Duodenal mucosa (tissue), 2 donors: ENCODE measurements at regions not wholly inside any gene's neighbourhood (a gene's known extent, or its start where the extent isn't known, plus 50 kb on each side); places are given as distances from the start of the nearest gene placed in this dataset.

Experiments
- H3K27ac ChIP-seq: one replicate; pipeline ENCODE4 v1.7.0; 2013; ENCODE audit warnings: low read depth, low read length
- H3K27me3 ChIP-seq, 2 donors: one replicate each; pipeline ENCODE4 v1.7.0; 2013; ENCODE audit warnings: low read length in 2 of 2, control low read depth in 1 of 2; ENCODE audit not compliant: insufficient read depth in 2 of 2, control insufficient read depth in 1 of 2
- H3K36me3 ChIP-seq, 2 donors: one replicate each; pipeline ENCODE4 v1.7.0; 2013; ENCODE audit warnings: low read length in 2 of 2, control low read depth in 1 of 2; ENCODE audit not compliant: insufficient read depth in 2 of 2, control insufficient read depth in 1 of 2
- H3K4me1 ChIP-seq, 2 donors: one replicate each; pipeline ENCODE4 v1.7.0; 2013; ENCODE audit warnings: low read length in 2 of 2, control low read depth in 1 of 2; ENCODE audit not compliant: insufficient read depth in 2 of 2, control insufficient read depth in 1 of 2
- H3K4me3 ChIP-seq, 2 donors: one replicate each; pipeline ENCODE4 v1.7.0; 2013; ENCODE audit warnings: low read length in 2 of 2, low read depth in 1 of 2
- H3K9ac ChIP-seq, 2 donors: one replicate each; pipeline ENCODE4 v1.7.0; 2013; ENCODE audit warnings: low read length in 2 of 2, low read depth in 1 of 2
- H3K9me3 ChIP-seq, 2 donors: one replicate each; pipeline ENCODE4 v1.7.0; 2013; ENCODE audit warnings: low read length in 2 of 2, control low read depth in 1 of 2; ENCODE audit not compliant: control insufficient read depth in 1 of 2

DNA sequence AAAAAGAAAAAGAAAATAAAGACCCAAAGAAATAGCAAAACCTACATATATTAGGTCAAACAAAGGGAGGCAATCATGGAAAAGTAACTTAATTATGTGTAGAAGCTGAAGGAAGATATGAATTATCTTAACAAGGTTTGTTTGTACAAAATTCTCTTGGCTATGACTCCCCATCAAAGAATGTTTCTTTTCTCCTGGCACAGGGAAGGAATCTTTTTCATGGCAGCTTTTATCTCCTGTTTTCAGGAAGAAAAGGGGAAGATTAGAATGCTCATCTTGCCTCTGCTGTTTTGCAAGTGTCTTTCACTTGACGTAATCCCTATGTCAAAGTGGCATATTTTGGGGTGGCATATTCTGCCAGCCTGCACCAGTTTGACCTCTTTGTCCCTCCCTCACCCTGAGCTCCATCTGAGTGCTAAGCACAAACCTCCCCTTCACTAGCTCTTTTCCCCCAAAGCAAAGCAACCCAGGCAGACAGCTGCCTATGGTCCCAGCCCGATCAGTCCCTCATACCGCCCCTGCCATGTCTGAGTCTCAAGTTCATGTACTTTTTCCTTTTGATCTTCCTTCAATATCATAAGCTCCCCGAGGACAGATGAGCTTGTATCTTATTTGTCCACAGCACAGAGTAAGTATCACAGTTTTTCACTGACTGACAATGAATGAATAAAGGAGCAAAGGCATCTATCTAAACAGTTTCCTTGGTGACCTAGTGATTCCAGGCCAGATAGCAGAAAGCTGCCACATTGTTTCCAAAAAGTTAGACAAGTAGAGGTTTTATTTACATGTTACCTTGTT lies 242.8 kb upstream of the ANKRD55 start:
- peaks cover 6% of the 10 kb centered on the region in 2 donors for H3K4me1 ChIP-seq
- H3K27me3 ChIP-seq: no peaks in the 10 kb centered on the region
- no peaks in the 10 kb centered on the region for H3K9me3 ChIP-seq
- no peak overlapping the region for H3K27ac ChIP-seq
- H3K36me3 ChIP-seq: no peaks in the 10 kb centered on the region
- no peak overlapping the region for H3K4me3 ChIP-seq
- H3K9ac ChIP-seq: no peak overlapping the region

DNA sequence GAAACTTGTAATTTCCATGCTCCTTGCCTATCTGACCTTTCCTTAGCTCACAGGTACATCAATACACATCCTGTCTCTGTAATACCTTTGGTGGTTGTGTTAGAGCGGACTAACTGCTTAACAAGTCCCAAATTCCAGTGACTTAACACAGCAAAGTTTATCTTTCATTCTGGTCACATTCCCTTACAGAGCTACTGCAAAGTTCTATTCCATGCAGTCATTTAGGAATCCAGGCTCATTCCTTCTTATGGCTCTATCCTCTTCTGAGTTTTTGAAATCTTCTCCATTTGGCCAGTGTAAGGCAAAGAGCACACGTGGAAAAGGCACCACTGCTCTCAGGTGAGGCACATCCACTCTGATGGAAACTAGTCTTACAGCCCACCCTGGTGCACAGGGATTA lies 238.6 kb upstream of the ANKRD55 start:
- H3K27ac ChIP-seq: no peak overlapping the region
- H3K4me3 ChIP-seq: no peak overlapping the region
- H3K9ac ChIP-seq: no peak overlapping the region
- no peaks in the 10 kb centered on the region for H3K27me3 ChIP-seq
- H3K4me1 ChIP-seq: no peaks in the 10 kb centered on the region
- H3K9me3 ChIP-seq: no peaks in the 10 kb centered on the region
- H3K36me3 ChIP-seq: no peaks in the 10 kb centered on the region

GRCh38 chr5:56470007-56470406 lies 236.9 kb upstream of the ANKRD55 start:
- Histone ChIP-seq H3K4me3 (no peak overlapping the region), H3K9ac (no peak overlapping the region), H3K9me3 (no peaks in the 10 kb centered on the region), H3K36me3 (no peaks in the 10 kb centered on the region), H3K27me3 (no peaks in the 10 kb centered on the region), H3K4me1 (peaks cover 0 to 7% of the 10 kb centered on the region in 2 donors), H3K27ac (no peak overlapping the region)

GRCh38 chr5:56468277-56468676 lies 235.1 kb upstream of the ANKRD55 start:
- no peak overlapping the region for H3K4me3 ChIP-seq
- no peak overlapping the region for H3K27ac ChIP-seq
- peaks cover 0 to 9% of the 10 kb centered on the region in 2 donors for H3K4me1 ChIP-seq
- no peak overlapping the region for H3K9ac ChIP-seq
- no peaks in the 10 kb centered on the region for H3K9me3 ChIP-seq
- H3K36me3 ChIP-seq: no peaks in the 10 kb centered on the region
- no peaks in the 10 kb centered on the region for H3K27me3 ChIP-seq

- H3K9ac ChIP-seq: no peak overlapping the region
- no peaks in the 10 kb centered on the region for H3K27me3 ChIP-seq
- H3K4me1 ChIP-seq: peaks cover 0 to 9% of the 10 kb centered on the region in 2 donors
- no peak overlapping the region for H3K27ac ChIP-seq
- H3K4me3 ChIP-seq: no peak overlapping the region
- no peaks in the 10 kb centered on the region for H3K9me3 ChIP-seq
- H3K36me3 ChIP-seq: no peaks in the 10 kb centered on the region
These were observed 234.1 kb upstream of the ANKRD55 start for GRCh38 chr5:56467176-56467717.

GRCh38 chr5:56466136-56466816 lies 233.1 kb upstream of the ANKRD55 start:
- H3K36me3 ChIP-seq: no peaks in the 10 kb centered on the region
- no peaks in the 10 kb centered on the region for H3K27me3 ChIP-seq
- no peak overlapping the region for H3K4me3 ChIP-seq
- no peak overlapping the region for H3K27ac ChIP-seq
- no peaks in the 10 kb centered on the region for H3K9me3 ChIP-seq
- no peak overlapping the region for H3K9ac ChIP-seq
- H3K4me1 ChIP-seq: peaks cover 0 to 9% of the 10 kb centered on the region in 2 donors

DNA sequence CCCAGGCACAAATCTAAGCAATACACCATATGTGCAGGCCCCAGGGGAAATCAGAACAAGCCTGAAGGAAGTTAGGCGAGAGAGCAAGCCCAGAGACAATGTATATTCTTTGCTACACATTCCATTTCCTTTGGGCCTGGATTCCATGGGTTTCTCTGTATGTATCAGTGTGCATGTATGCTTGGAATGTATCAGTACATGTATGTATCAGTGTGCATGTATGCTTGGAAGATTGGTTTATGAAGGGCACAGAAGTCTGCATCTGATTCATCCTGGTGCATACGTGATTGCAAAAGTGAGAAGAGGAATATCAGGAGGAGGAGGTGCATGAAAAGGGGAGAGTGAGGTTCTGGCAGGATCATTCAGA lies 232.6 kb upstream of the ANKRD55 start:
- H3K27me3 ChIP-seq: no peaks in the 10 kb centered on the region
- no peak overlapping the region for H3K27ac ChIP-seq
- no peak overlapping the region for H3K9ac ChIP-seq
- H3K4me1 ChIP-seq: peaks cover 0 to 9% of the 10 kb centered on the region in 2 donors
- H3K9me3 ChIP-seq: no peaks in the 10 kb centered on the region
- H3K36me3 ChIP-seq: no peaks in the 10 kb centered on the region
- no peak overlapping the region for H3K4me3 ChIP-seq

DNA sequence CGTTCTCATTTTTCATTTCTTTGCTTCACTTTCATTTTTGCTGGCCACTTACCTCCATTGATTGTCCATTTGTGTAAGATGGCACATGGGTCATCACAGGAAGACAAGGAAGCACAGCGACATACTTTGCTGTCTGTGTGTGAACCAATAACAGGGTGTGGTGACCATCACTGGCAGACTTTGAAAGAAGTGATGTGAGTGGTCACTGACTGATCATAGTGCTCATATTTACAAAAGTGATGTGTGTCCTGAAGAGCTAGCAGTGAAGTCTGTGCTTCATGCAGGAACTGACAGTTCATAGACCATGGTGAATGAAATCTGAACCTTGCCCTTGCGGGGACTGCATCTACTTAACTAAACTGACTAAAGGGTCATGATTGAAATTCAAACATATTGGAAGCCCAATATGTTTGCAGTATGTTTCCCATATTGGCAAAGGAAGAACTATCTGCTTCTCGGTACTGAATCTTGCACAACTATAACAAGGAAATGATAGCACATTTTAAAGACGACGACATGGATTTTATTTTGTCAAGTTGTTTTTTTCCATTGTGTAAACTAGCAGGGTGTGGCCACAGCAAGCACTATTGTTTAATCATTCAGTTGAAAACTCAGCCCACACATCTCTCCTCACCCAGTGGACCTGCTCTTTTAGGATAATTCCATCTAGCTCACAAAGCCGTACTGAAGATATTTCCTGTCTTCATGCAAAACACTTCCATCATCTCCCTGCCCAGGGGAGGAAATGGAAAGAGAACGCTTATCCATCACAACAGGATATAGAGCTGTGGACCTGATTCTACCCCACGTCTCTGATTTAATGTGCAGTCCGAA lies 232.0 kb upstream of the ANKRD55 start:
- H3K27ac ChIP-seq: no peak overlapping the region

DNA sequence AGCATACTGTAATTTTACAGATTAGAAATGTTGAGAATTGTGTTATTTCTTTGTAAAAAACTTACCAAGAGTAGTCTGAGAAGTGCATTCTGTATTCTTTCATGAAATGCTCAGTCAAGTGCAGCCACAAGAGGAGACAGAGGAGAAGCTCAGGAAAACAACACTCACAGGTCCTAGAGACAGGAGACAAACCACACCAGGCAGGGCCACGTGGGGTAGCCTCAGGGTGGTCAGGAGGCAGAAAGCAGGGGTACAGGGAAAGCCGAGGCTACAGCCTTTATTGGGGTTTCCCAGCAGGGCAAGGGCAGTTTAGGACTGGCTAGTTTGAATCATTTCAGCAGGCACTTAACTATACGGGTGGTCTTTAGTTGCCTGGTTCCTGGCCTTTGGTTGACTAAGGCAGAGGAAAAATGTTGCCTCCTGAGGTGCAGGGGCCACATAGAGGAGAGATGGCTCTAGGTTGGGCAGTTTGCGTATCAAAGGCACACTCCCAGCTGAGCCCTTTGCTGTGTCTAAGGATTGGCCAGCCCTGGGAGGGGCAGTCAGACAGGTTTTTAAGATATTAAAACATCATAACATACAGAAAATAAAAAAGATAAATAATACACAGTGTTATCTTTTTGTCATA lies 230.9 kb upstream of the ANKRD55 start:
- H3K4me3 ChIP-seq: no peak overlapping the region
- no peaks in the 10 kb centered on the region for H3K27me3 ChIP-seq
- no peak overlapping the region for H3K9ac ChIP-seq
- H3K27ac ChIP-seq: no peak overlapping the region
- peaks cover 0 to 9% of the 10 kb centered on the region in 2 donors for H3K4me1 ChIP-seq
- H3K36me3 ChIP-seq: no peaks in the 10 kb centered on the region
- no peaks in the 10 kb centered on the region for H3K9me3 ChIP-seq

More for the DNA sequence above, 232.0 kb upstream of the ANKRD55 start:
- Histone ChIP-seq H3K36me3 (no peaks in the 10 kb centered on the region), H3K9ac (no peak overlapping the region), H3K4me3 (no peak overlapping the region), H3K4me1 (peaks cover 0 to 9% of the 10 kb centered on the region in 2 donors), H3K27me3 (no peaks in the 10 kb centered on the region), H3K9me3 (no peaks in the 10 kb centered on the region)
